ENCODE measurements at regions not wholly inside any gene's neighbourhood (a gene's known extent, or its start where the extent isn't known, plus 50 kb on each side); places are given as distances from the start of the nearest gene placed in this dataset.

DNA sequence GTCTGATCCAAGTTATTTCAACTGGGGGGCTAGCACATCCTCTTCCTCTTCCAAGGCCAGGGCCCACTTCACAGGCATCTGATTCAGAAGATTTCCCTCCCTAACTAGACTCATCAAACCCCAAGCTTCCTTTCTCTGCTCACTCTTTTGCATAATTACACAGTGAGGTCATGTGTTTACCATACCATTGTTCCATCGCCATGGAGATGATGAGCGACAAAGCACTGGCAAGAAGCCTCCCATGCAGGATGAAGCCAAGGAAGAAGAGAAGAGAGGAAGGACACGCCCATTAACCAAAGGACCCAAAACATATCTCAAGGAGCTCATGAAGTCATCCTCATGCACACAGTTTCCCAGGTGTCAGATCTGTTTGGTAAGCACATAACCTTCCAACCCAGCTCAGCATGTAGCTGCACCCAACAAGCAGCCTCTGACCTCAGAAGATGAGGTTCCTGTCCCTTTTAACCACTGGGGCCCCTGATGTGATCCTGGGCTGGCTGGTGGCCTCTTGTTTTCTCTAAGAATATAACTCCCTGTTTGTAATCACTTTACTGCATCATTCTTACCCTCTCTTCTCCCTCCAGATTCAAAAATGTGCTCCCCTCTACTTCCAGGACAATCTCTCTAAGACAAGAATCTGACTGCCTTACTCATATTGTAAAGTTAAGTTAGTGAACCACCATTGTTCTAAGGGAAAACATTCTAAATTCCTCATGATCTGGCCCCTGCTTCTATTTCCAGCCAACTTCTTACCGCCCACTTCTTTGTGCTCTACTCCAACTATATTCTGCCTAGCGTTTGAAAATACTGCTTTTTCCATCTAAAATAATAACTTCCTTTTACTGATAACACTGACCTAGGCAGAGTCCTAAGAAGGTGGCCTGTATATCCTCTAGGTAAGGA, 190.1 kb downstream of the TTC32 start:
- no peak for DNase-seq

DNA sequence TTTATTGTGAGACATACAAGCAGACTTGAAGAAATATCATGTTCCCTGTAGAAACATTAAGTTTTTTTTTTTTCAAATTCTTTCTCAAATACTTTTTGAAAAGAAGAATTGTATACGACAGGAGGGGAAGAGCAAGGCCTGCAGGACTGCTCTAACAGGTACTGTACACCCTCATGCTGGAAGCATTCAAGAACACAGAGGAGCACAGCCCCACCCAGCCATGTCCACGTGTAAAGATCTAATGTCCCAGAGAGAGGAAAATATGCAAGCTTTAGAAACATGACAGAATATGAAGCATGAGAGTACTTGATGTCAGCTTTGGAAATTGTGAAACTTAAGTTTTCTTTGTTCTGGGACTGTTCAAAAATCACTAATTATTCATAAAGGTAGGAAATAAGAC, 191.6 kb downstream of the TTC32 start:
- no peak for DNase-seq

DNA sequence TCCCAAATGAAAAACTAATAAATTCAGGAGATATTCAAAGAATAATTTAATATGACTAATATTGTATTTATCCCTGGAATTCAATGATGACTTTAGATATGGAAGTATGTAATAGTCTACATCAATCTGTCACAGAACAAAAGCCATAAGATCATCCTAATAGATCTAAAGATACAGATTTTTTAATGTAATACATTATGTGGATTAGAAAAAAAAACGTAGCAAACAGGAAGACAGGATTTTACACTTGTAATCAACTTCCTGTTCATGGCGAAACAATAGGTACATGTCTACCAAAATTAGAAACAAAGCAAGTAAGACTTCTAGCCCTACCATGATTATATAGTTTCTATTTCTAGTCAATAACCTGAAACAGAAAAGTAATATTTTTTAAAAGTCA, 192.2 kb downstream of the TTC32 start:
- DNase-seq = no peak

DNA sequence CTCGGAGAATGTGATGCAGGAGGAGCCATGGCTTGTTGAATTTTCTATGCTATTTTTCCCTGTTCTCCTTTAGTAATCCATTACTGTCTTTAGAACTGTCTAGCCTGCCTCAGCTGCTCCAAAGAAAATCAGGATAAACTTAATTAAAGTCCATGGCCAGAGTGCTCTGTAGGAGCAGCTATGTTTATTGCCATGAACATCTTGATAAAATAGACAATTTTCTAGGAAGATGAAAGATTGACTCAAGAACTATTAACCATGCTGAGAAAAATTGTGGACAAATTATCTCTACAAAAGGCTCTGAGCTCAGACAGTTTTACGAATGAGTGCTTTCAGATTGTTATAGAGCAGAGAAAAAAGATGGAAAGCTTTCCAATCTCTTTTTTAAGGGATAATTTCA, 193.0 kb downstream of the TTC32 start:
- DNase-seq = no peak

DNA sequence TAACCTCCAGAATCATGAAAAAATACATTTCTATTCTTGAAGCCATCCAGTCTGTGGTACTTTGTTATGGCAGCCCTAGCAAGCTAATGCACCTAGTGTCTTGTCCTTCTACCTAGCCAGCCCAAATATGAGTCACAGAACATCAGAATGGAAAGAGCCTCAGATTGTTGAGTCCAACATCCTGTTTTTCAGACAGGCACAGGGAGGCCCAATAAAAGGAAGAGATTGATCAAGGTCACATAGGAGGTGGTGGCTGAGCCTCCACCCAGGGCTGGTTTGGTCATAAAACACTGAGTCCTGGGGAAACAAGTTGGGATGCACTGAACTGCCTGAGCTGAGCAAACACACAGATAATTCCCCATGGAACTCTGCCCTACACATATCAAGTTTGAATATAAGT, 195.5 kb downstream of the TTC32 start:
- no peak for DNase-seq

DNA sequence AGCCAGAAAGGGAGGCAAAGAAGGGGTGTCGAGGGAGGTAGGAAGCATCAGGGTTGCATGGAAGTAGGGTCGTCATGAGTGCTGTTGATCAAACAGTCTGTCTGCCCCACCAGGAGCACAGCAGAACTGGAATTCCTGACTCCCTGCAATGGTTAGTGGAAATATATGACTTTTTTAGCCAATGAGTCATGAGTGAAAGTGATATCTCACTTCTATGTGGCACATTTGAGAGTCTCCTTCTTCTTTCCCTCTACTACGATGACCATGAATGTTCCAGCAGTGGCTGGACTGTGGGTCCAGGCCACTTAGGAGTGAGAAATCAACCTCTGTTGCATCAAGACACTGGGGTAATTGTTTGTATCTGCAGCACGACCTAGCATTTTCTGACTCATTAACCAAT, 199.5 kb downstream of the TTC32 start:
- no peak for DNase-seq

DNA sequence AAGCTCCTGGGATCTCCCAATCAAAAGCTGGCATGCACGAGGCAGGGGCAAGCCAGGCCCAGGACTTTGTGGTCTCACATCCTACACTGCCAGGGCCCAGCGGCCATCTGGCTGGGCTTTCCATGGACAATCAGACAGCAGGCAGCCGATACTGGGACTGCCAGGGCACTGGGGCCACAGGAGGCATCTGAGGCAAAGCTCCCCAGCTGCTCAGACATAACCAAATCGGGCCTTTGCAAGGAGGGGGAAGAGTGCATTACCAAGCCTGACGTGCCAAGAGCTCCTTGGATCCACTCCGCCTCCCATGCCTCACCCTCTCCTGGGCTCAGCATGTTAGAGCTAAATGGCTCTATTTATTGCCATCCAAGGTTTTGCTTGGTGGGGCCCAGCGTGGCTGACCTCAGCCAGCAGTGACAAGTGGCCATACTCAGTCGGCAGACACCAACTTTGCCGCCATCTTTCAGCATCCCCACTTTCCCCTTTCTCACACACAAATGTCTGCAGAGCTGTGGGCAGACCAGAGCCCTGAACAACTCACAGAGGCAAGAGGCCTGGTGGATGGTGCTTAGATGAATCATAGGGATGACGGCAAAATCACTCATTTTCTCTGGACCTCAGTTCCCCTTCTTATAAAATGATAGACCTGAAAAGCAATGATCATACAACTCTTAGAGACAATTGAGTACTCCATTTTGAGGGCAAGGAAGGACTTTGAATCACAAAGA, 200.8 kb downstream of the TTC32 start:
- no peak for DNase-seq

DNA sequence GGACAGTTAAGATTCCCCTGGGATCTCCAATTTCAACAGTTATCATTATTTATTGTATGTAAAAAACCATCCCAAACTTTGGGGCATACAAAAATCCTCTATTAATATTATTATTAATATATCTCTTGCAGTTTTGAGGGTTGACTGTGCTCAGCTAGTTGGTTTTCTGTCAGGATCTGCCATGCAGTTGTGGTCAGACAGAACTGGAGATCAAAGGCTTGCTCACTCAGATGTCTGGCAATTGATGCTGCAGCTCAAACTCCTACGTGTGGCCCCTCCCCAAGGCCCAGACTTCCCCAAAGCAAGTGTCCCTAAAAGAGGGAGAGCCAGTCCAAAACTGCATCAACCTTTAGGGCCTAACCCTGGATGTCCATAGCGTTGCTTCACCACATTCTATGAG, 204.7 kb downstream of the TTC32 start:
- no peak for DNase-seq

DNA sequence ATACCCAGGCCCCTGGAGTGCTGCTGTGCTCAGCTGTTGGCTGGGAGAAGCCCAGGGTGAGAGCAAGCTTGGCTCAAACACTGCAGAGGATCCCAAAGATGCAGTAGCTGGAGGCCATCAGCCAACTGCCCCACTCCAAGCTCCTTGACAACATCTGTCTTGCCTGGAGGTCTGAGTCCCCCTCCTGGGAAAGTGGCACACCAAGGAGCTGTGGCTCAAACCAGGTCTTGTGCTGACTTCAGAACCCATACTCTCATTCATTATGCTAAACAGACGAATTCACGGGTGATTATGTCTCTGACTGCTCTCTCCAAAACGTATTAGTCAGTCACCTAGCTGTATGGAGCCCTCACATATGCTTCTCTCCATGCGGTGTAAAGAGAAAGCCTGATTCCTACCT, 206.1 kb downstream of the TTC32 start:
- no peak for DNase-seq

DNA sequence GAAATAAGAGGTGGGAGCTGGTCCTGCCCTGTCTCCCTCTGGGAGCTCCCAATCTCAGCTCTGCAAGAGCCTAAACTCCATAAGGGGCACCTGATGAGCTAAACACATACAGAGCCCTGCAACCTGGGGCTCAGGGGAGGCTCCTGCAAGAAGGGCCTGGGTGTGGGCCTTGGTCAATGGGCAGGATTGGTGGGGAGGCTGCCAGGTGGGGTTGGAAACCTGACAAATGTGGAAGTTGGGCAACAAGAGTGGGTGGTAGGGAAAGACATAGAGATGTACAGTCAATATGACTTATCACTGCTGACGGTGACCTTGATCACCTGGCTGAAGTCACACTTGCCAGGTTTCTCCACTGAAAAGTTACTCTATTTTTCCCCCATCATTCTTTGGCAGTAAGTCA, 209.9 kb downstream of the TTC32 start:
- DNase-seq = no peak

DNA sequence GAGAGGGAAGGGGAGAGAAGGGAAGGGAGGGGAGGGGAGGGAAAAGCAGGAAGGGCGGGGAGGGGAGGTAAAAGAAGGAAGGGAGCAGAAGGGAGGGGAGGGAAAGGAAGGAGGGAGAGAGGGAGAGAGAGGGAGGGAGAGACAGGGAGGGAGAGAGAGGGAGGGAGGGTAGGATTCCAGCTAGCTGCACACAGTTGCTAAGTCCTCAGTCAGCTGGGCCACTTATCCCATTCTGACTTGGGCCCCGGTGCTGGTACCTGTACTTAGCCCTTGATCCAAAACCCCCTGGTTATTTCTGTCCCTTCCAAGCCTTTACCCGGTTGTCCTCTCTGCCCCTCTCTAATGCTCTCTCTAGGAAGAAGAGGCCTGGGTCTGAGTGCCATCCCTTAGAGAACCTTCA, 211.4 kb downstream of the TTC32 start:
- DNase-seq = no peak

DNA sequence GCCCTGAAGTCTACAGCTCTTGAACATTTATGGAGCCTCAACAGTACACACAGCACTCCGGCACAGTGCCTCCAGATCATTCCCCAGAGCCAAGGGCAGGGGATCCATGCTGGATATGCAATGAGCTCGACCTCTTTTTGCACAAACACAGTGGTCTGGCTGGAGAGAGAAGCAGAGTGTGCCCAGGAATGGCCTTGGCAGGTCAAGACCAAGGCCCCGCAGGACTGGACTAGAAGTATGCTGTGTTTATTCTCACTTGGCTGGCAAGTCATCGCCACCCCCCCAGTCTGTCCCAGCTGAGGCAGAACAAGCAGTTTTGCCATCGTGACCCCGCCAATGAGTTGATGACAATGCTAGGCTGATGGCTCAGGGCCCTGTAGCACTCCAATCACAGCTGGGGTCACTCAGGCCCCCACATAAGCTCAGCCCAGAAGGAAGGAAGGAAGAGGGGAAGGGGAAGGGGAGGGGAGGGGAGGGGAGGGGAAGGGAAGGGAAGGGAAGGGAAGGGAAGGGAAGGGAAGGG, 212.1 kb downstream of the TTC32 start:
- no peak for DNase-seq

DNA sequence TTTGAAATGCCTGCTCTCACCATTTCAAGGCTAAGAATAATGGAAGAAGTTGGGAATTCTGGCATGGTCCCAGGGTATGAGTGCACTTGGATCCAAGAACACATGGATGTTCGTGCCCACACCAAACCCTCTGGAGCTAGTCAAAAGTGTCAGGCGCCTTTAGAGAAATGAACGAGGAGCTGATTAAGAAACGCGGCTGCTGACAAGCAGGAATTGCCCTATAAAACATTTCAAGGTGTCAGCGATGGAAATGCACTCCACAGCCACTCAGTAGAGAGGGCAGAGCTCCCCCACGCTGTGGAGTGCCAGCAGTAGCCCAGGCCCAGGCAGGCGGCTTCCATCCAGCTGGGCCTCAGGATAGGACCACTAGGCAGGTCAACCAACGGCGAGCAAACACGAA, 213.7 kb downstream of the TTC32 start:
- no peak for DNase-seq

DNA sequence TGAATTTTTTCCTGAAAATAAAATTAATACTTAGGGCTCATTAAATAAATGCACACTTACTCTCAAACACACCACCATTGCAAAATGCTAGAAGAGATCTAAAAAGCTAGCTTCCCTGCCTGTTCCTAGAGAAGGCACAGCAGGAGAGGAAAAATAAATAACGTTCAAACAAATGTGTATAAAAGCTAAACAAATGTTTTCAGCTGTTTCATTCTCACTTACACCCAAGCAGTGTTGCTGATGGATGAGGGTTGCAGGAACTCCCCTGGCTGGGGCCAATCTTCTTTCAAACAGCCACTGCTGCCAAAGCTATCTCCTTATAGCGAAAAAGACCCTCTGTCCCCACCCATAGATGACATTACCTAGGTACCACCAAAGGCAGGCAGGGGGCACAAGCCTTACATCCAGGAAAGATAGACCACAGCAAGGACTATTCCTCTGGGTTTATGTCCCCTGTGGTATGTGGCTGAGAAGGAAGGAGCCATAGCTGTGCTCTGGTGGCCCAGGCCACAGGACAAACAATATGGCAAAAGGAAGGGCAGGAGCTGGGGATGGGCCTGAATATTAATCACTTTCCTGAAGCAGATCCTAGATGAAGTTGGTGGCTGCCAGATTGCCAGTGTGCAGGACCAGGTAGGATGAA, 214.6 kb downstream of the TTC32 start:
- no peak for DNase-seq

DNA sequence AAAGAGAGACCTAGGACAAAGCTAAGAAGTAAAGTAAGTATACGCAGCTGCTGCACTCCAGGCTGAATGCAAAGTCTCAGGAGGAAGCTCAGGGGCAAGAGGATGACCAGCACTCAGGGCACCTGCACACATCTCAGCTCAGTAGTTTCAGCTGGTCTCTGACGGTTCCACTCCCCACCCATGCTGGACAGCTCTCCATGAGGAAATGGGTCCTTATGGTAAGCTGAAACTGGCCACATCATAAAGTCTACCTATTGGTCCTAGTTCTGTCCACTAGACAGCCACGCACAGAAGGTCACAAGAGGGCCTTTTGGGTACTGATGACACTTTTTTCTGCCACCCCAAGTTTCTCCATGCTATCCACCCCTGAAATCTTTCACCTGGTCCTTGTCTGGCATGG, 215.3 kb downstream of the TTC32 start:
- no peak for DNase-seq

DNA sequence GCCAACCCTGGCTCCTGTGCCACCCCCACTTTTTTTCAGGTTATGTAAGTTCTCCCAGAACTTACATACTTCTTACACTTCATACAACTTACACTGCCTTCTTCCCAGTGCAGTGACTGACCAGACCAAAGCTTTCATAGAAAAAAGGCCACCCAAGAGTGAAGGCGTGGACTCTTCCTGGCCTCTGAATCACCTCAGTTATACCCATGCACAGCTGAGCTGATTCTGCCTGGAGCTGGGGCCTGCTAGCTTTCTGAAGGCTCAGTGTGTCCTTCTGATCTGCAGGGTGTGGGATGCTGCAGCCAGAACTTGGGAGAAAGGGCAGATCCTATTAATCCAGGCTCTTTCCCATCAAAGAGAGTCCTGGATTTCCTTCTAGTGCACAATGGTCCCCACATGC, 216.1 kb downstream of the TTC32 start:
- no peak for DNase-seq

DNA sequence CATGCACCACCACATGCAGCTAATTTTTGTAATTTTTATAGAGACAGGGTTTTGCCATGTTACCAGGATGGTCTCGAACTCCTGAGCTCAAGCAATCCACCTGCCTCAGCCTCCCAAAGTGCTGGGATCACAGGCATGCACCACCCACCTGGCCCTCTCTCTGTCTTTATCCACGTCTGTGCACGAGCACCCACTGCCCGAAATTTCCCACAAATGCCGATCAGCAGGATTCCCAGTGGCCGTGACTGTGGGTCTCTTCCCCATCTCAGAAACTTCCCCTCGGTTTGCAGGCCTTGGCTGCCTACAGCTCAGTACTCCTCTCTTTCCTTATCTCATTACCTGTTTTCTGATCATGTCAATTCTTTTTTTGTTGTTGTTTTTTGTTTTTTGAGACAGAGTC, 217.3 kb downstream of the TTC32 start:
- no peak for DNase-seq

DNA sequence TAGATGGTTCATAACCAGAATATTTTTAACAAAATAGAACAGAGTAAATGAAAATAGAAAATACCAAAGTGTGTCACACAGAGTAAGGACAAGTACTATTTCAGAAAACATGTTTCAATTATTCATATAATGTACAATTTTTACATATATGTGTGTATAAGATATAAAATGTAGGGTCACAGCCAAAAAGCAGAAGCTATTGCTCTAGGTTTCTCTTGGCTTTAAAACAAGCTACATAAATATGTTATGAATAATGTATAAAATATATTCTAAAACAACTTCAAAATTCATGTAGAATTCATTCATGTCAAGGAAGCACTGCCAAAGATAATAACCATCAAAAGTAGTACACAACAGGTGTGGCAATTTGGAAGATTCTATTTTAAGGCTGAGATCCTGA, 218.2 kb downstream of the TTC32 start:
- no peak for DNase-seq

DNA sequence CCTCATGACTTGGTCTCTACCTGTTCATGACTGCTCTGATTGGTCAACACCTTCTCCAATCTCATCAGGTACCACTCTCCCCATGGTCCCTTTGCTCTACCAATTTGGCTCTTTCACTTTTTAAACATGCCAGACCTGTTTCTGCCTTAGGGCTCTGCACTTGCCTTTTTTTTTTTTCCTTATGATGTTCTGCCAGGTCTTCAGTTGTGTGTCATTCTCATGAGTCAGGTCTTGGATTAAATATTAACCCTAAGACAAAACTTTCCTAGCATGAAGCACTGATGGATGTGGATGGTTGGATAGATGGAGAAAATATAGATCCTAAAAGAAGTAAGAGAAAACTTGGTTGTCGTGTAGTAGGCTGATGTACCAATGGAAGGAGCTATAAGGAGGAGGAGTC, 219.3 kb downstream of the TTC32 start:
- DNase-seq = no peak

DNA sequence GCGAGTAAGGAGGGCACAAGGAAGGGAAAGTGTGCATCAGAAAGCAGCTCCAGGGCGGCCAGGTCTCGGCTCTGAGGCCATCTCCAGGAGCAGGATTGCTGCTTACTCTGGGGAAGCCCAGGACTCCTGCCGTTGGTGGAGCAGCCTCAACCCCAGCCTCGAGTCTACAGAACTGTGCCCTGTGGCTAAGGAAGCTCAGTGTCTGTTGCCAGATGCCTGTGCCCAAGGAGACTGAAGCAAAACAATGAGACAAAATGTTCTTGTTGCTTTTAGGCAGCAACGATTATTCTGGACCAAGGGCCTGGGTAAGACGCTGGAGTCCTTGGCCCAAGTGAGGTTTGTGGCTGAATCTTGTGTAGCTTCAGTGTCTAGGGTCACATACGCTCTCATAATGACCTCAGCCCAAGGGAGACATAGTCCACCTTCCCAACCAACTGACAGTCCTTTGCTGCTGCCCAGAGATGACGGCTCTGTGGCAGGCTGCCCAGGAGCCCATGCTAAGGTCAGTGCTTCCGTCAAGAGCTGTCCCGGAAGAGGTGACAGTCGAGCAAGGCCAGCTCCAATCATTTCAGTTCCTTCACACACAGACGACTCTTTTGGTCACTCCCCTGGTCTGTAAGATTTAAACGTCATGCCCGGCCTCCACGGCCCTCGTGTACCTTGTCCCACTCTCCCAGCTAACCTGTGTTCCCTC, 223.8 kb downstream of the TTC32 start:
- DNase-seq = no peak

DNA sequence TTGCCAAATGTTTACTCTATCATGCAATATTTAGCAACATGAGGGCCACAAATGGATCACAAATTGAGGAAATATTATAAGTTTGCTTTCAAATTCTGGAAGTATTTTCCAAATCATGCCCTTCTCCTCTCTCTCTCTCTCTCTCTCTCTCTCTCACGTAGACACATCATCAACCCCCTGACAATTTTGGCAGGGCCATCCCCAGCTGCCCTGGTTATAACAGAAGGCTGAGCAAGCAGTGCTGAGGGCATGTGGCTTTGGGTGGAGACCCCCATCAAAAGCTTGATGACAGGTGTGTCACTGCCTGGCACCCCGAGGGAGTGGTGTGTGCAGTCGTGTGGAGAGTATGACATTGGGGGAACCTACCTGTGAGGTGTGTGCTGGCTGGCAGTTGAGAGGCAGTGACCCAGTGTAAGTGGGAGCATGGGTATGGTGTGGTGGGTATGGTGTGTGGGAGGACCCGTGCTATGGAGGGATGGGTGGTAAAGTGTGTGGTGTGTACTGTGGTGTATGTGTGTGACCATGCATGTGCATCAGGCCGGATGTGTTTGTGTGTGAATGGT, 224.5 kb downstream of the TTC32 start:
- no peak for DNase-seq

DNA sequence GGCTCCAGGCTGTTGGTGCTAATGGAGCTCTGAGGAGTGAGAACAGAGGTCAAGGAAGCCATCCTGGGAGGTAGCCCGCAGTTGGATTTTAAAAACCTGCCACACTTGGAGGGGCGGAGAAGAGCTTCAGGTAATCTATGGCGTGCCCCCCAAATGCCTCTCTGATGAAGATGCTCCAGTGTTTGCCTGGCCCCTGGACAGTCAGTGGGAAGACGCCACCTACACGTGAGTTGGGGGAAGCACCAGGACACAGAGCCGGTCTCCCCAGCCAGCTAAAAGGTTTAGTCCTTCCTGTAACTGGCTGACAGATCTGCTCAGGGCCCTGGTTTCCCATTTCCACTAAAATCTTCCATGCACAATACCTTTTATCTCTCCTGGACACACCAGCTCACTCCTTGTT, 225.0 kb downstream of the TTC32 start:
- no peak for DNase-seq
